ENCODE measurements at regions not wholly inside any gene's neighbourhood (a gene's known extent, or its start where the extent isn't known, plus 50 kb on each side); places are given as distances from the start of the nearest gene placed in this dataset.
"Not testable (repeated sequence)": the region's sequence is repeated elsewhere in the genome, so short reads cannot be mapped to it uniquely, and the experiment has no call there.

DNA sequence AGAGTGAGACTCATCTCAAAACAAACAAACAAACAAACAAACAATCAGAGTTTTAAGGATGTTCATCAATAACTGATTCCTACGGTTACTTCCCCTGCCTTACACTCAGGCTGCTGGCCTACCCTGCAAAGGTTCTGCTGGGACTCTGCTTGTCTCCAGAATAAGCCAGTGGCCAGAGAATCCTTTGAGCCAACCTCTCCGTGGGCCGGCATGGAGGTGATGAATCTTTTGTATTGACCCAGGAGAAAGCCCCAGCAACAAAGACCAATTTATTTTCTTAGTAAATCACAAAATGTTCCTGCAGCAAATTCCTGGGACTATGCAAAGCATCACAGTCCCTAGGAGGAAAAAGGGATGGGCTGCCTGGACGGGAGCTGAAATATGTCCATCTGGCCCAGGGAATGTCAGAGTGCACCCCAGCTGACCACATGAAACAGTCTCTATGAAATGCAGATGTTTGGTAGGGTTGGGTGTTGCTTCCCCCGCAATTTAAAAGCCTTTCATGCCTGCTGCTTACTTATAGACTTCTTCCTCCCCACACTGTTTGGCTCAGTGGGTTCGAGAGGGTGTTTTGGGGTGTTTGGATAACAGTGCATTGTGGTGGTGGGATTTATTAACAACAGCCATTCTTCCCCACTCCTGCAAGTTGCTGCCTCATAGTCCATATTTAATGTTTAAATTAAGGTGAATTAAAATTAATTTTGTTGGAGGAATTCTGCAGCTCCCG lies 185.9 kb upstream of the IRF2BP2 start:
- peak; percentile 76 for DNase-seq
- not testable (repeated sequence) for H3K9me3 ChIP-seq (replicated peaks; ENCODE audit: control insufficient read depth, low read depth, low read length); H3K27ac ChIP-seq (ENCODE audit: low read length); H3K4me3 ChIP-seq (ENCODE audit: low read length); H3K27me3 ChIP-seq (ENCODE audit: control insufficient read depth, insufficient read depth, low read length); H3K4me1 ChIP-seq (ENCODE audit: control insufficient read depth, insufficient read depth, low read length); H3K36me3 ChIP-seq (ENCODE audit: control insufficient read depth, insufficient read depth, low read length)
- 0% methylated on average over 1 of the region's 7 CpGs for WGBS (ENCODE audit: insufficient coverage)

- WGBS (ENCODE audit: insufficient coverage) = no CpG with 5 or more reads among the region's 3 CpGs
- not testable (repeated sequence) for H3K27me3 ChIP-seq (ENCODE audit: control insufficient read depth, insufficient read depth, low read length); H3K27ac ChIP-seq (ENCODE audit: low read length); H3K9me3 ChIP-seq (replicated peaks; ENCODE audit: control insufficient read depth, low read depth, low read length); DNase-seq; H3K36me3 ChIP-seq (ENCODE audit: control insufficient read depth, insufficient read depth, low read length); H3K4me3 ChIP-seq (ENCODE audit: low read length); H3K4me1 ChIP-seq (ENCODE audit: control insufficient read depth, insufficient read depth, low read length)
Observed at GRCh38 chr1:234795007-234795406, 185.0 kb upstream of the IRF2BP2 start.

DNA sequence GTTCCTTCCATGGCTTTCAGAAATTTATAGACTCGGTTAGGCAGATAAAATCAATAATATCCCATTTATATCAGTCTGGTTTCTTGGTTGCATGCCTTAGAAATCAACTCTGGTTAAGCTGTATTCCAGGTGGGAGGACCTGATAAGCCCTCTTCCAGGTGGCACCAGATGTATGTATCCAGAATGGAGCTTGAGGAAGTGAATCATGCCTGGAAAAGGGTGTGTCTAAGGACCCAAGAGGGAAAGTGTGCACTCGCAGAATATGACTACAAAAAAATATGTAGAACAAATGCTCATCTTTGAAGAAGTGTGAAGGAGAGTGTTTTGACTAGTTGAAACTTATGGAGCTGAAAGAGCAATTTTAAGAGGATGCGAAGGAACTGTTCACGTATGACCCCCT lies 184.5 kb upstream of the IRF2BP2 start:
- DNase-seq; H3K9me3 ChIP-seq (replicated peaks; ENCODE audit: control insufficient read depth, low read depth, low read length); H3K27ac ChIP-seq (ENCODE audit: low read length); H3K4me3 ChIP-seq (ENCODE audit: low read length); H3K27me3 ChIP-seq (ENCODE audit: control insufficient read depth, insufficient read depth, low read length); H3K36me3 ChIP-seq (ENCODE audit: control insufficient read depth, insufficient read depth, low read length); H3K4me1 ChIP-seq (ENCODE audit: control insufficient read depth, insufficient read depth, low read length): not testable (repeated sequence)
- WGBS (ENCODE audit: insufficient coverage) = no CpG with 5 or more reads among the region's 4 CpGs

DNA sequence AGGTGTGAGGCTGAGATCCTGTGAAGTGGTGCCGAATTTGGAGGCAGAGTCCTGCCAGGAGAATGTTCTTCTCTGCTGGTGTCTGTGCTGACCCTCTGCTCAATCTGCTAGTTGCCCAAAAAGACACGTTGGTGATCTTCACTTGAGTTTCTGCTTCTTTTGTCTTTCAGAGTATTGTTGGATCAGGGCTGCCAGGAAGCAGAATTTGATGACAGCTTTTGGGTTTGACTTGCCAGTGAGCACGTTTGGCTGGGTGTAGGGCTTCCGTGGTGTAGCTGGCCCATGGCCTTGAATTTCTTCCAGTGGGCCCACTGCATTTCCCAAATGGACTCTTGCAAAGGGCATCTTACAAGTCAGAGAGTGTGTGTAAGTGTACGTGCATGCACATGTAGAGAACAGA lies 183.9 kb upstream of the IRF2BP2 start:
- not testable (repeated sequence) for H3K27me3 ChIP-seq (ENCODE audit: control insufficient read depth, insufficient read depth, low read length); H3K36me3 ChIP-seq (ENCODE audit: control insufficient read depth, insufficient read depth, low read length); DNase-seq; H3K9me3 ChIP-seq (replicated peaks; ENCODE audit: control insufficient read depth, low read depth, low read length); H3K4me3 ChIP-seq (ENCODE audit: low read length); H3K27ac ChIP-seq (ENCODE audit: low read length); H3K4me1 ChIP-seq (ENCODE audit: control insufficient read depth, insufficient read depth, low read length)
- no CpG with 5 or more reads among the region's 5 CpGs for WGBS (ENCODE audit: insufficient coverage)

DNA sequence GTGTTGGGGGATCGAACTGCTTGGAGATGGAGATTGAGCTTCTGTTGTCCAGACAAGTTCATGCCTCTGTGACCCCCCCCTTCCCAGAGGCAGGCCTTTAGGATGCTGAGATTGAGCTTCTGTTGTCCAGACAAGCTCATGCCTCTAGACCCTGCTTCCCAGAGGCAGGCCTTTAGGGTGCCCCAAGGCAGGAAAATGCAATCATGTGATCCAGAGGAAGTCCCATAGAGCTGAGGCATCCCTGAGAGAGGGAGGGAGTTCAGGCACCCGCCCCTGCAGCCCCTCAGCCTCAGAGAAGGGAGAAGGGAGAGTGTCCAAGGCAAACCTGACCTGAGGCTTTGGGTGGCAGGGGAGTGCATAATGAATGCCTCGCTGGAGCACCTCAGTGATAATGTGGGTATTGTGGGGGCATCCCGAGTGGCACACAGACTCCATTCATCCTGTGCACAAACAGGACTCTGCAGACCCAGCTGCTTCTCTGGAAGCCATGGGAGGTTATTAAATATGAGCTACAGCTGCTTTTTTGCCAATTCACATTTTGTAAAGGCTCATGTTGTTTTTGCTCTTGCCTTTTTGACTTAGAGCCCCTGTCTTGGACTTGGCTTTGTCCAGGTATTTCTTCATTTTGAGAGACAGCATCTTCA lies 182.4 kb upstream of the IRF2BP2 start:
- not testable (repeated sequence) for H3K4me1 ChIP-seq (ENCODE audit: control insufficient read depth, insufficient read depth, low read length); DNase-seq; H3K4me3 ChIP-seq (ENCODE audit: low read length); H3K27ac ChIP-seq (ENCODE audit: low read length); H3K9me3 ChIP-seq (replicated peaks; ENCODE audit: control insufficient read depth, low read depth, low read length); H3K27me3 ChIP-seq (ENCODE audit: control insufficient read depth, insufficient read depth, low read length); H3K36me3 ChIP-seq (ENCODE audit: control insufficient read depth, insufficient read depth, low read length)
- no CpG with 5 or more reads among the region's 4 CpGs for WGBS (ENCODE audit: insufficient coverage)

DNA sequence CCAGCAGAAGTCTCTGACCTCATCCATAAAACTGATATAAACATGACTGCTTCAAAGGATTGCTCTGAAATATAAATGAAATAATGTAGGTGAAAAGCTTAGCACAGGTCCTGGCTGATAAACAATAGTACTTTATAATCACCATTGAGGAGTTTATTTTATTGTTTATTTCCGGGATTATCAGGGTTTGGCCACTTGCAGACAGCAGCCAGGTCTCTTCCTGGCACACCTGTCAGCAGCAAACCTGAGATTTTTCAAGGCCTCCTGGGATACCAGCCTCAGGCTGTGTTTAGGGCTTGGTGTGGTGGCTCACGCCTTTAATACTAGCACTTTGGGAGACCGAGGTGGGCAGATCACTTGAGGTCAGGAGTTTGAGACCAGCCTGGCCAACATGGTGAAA lies 181.6 kb upstream of the IRF2BP2 start:
- not testable (repeated sequence) for H3K27ac ChIP-seq (ENCODE audit: low read length); H3K4me1 ChIP-seq (ENCODE audit: control insufficient read depth, insufficient read depth, low read length); H3K4me3 ChIP-seq (ENCODE audit: low read length); H3K36me3 ChIP-seq (ENCODE audit: control insufficient read depth, insufficient read depth, low read length); H3K9me3 ChIP-seq (replicated peaks; ENCODE audit: control insufficient read depth, low read depth, low read length); H3K27me3 ChIP-seq (ENCODE audit: control insufficient read depth, insufficient read depth, low read length); DNase-seq
- no CpG with 5 or more reads among the region's 3 CpGs for WGBS (ENCODE audit: insufficient coverage)

- no CpG with 5 or more reads among the region's 1 CpG for WGBS (ENCODE audit: insufficient coverage)
- DNase-seq = not testable (repeated sequence)
Observed at GRCh38 chr1:234790333-234790732, 180.4 kb upstream of the IRF2BP2 start.

DNA sequence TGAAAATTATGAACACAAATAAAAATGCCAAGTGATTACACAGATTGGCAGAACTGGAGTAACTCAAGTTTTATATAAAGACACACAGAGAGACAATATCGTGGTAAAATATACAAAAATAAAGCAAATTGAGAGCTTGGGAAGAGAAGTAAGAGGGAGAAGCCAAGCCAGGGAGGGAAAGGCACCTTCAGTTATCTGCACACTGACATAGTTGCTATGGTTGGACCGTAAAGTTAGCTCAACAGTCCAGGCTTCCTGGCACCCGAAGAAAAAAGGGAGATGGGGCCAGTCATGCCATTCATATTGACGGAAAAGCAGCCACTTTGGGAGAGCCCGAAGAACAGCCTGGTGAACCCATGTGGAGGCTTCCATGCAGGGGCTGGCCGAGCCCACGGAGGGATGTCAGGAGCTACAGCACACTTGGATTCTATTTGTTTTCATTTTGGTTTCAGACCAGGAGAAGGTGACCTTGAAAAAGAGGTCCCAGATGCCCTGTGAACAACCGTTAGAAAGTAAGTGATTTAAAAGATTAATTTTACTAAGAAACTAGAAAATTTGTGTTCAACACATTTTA lies 177.1 kb upstream of the IRF2BP2 start:
- WGBS (ENCODE audit: insufficient coverage) = 78% methylated on average over 4 of the region's 8 CpGs
- H3K27ac ChIP-seq (ENCODE audit: low read length); H3K36me3 ChIP-seq (ENCODE audit: control insufficient read depth, insufficient read depth, low read length); H3K9me3 ChIP-seq (replicated peaks; ENCODE audit: control insufficient read depth, low read depth, low read length); H3K27me3 ChIP-seq (ENCODE audit: control insufficient read depth, insufficient read depth, low read length); DNase-seq; H3K4me3 ChIP-seq (ENCODE audit: low read length): not testable (repeated sequence)
- H3K4me1 ChIP-seq (ENCODE audit: control insufficient read depth, insufficient read depth, low read length) = peaks cover 13% of the 10 kb centered on the region

More at GRCh38 chr1:234790333-234790732, 180.4 kb upstream of the IRF2BP2 start:
- H3K4me3 ChIP-seq (ENCODE audit: low read length); H3K36me3 ChIP-seq (ENCODE audit: control insufficient read depth, insufficient read depth, low read length); H3K27me3 ChIP-seq (ENCODE audit: control insufficient read depth, insufficient read depth, low read length); H3K4me1 ChIP-seq (ENCODE audit: control insufficient read depth, insufficient read depth, low read length); H3K9me3 ChIP-seq (replicated peaks; ENCODE audit: control insufficient read depth, low read depth, low read length); H3K27ac ChIP-seq (ENCODE audit: low read length): not testable (repeated sequence)

DNA sequence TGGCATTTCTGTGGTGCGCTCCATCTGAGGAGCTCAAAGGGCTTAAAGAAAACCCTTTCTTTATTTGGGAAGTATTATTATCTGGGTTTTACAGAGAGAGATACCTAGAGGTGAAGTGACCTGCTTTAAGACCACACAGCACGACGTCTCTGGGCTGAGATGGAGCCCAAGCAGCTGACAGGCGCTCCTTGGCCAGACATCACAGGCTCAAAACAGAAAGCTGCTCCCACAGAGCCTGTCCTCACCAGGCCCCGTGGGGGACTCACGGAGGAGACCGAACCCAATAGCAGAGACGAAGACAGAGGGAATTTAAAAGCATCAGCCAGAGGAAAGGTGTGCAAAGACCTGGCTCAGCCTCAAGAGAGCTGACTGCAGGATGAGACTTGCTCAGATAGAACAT lies 175.9 kb upstream of the IRF2BP2 start:
- H3K27me3 ChIP-seq (ENCODE audit: control insufficient read depth, insufficient read depth, low read length); H3K27ac ChIP-seq (ENCODE audit: low read length); H3K36me3 ChIP-seq (ENCODE audit: control insufficient read depth, insufficient read depth, low read length); DNase-seq; H3K4me3 ChIP-seq (ENCODE audit: low read length); H3K9me3 ChIP-seq (replicated peaks; ENCODE audit: control insufficient read depth, low read depth, low read length): not testable (repeated sequence)
- peaks cover 22% of the 10 kb centered on the region for H3K4me1 ChIP-seq (ENCODE audit: control insufficient read depth, insufficient read depth, low read length)
- WGBS (ENCODE audit: insufficient coverage) = no CpG with 5 or more reads among the region's 8 CpGs

DNA sequence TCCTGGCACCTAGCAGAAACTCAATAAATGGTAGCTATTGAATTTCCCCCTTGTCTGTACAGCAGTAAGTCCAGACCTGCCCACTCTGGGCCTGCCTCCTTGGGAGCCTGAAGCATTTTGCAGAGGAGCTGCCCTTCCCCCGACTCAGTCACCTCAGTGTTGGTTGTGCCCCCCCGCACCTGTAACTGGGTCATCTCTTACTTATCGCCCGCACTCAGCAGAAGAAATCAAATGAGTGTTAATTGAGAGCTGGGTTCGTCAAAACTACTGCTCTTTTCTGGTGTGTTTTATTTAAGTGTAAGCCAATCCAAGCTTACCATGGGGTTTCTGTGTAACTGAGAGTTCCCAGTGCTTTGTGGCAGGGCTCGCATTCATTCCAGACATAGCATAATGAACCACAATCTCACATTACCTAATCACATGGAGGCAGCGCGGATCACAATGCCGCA lies 175.5 kb upstream of the IRF2BP2 start:
- not testable (repeated sequence) for H3K36me3 ChIP-seq (ENCODE audit: control insufficient read depth, insufficient read depth, low read length); H3K27ac ChIP-seq (ENCODE audit: low read length); H3K9me3 ChIP-seq (replicated peaks; ENCODE audit: control insufficient read depth, low read depth, low read length); H3K27me3 ChIP-seq (ENCODE audit: control insufficient read depth, insufficient read depth, low read length); H3K4me3 ChIP-seq (ENCODE audit: low read length); DNase-seq
- peaks cover 24% of the 10 kb centered on the region for H3K4me1 ChIP-seq (ENCODE audit: control insufficient read depth, insufficient read depth, low read length)
- no CpG with 5 or more reads among the region's 9 CpGs for WGBS (ENCODE audit: insufficient coverage)
